A549 (cell line): ENCODE measurements at regions not wholly inside any gene's neighbourhood (a gene's known extent, or its start where the extent isn't known, plus 50 kb on each side); places are given as distances from the start of the nearest gene placed in this dataset.

Experiments
- ATAC-seq, 2 experiments: fragments of 200-7000 bp in 1 of 2; fragments of >200 bp in 1 of 2; cut with Nextera tagmentation in 1 of 2; cut with Tn5 transposase in 1 of 2; 3 replicates each; pipeline versions ENCODE4 v1.8.0 to v1.9.1; 2018 to 2020; ENCODE audit warnings: mild to moderate bottlenecking in 1 of 2, moderate library complexity in 1 of 2
- CTCF ChIA-PET: fragments of 300-600 bp; sonication (Branson Sonifier 250); formaldehyde crosslinking; extraction: SDS; loops from one replicate; lab custom pipeline; 2021; ENCODE audit warnings: antibody characterized with exemption, inconsistent platforms; lab: Yijun Ruan, JAX
- POLR2A ChIA-PET: fragments of 350-600 bp; formaldehyde crosslinking; extraction: SDS; loops from one replicate; lab custom pipeline; 2021; ENCODE audit warnings: antibody characterized with exemption, inconsistent platforms; lab: Yijun Ruan, JAX
- DNase-seq, 2 experiments: peaks; one replicate each; pipeline versions ENCODE4 v3.0.0 to v3.0.0-alpha.2; 2011 to 2016; ENCODE audit warnings: low read depth in 1 of 2, low spot score in 1 of 2
- FAIRE-seq: peaks from 2 replicates; lab custom pipeline; 2011; peaks lifted over from hg19 to GRCh38; lab: Jason Lieb, UNC
- H3K27ac ChIP-seq, 2 experiments: fragments of >200 bp; sonication (Bioruptor Twin); formaldehyde crosslinking; 3 replicates each; pipeline ENCODE4 v1.5.1; 2016 to 2017
- H3K4me1 ChIP-seq: fragments of >200 bp; sonication (Bioruptor Twin); formaldehyde crosslinking; 3 replicates; pipeline ENCODE4 v1.6.1; 2016
- H3K4me2 ChIP-seq: fragments of >200 bp; sonication (Bioruptor Twin); formaldehyde crosslinking; 3 replicates; pipeline ENCODE4 v1.6.1; 2016
- H3K4me3 ChIP-seq: fragments of >200 bp; sonication (Bioruptor Twin); formaldehyde crosslinking; 3 replicates; pipeline ENCODE4 v1.5.1; 2016
- H3K9me3 ChIP-seq: fragments of >200 bp; sonication (Bioruptor Twin); formaldehyde crosslinking; 3 replicates; pipeline ENCODE4 v1.6.1; 2016
- CBX8 ChIP-seq: fragments of 200-600 bp; sonication (generic); IDR thresholded peaks from 2 replicates; pipeline ENCODE4 v1.6.1; 2016
- CTCF ChIP-seq: fragments of >200 bp; sonication (Bioruptor Twin); formaldehyde crosslinking; IDR thresholded peaks from 3 replicates; pipeline ENCODE4 v1.5.1; 2016
- EHF ChIP-seq: fragments of 250-450 bp; sonication (Bioruptor Pico); IDR thresholded peaks from 2 replicates; pipeline ENCODE4 v1.5.0; 2020; ENCODE audit warnings: mild to moderate bottlenecking
- EP300 ChIP-seq, 2 experiments: fragments of >200 bp; sonication (Bioruptor Twin); formaldehyde crosslinking; IDR thresholded peaks; 2 replicates in 1 of 2; 3 replicates in 1 of 2; pipeline ENCODE4 v1.6.1; 2016 to 2017
- ESRRA ChIP-seq: fragments of 150-350 bp; IDR thresholded peaks from 2 replicates; pipeline ENCODE4 v1.6.1; 2014; ENCODE audit warnings: mild to moderate bottlenecking, low read length, borderline replicate concordance
- HDAC2 ChIP-seq: fragments of 200-600 bp; sonication (generic); IDR thresholded peaks from 2 replicates; pipeline ENCODE4 v1.6.1; 2016
- HES2 ChIP-seq: fragments of >200 bp; sonication (Bioruptor Twin); formaldehyde crosslinking; IDR thresholded peaks from 2 replicates; pipeline ENCODE4 v1.6.1; 2016
- HMGXB4 ChIP-seq: fragments of 250-450 bp; sonication (Bioruptor Pico); IDR thresholded peaks from 2 replicates; pipeline ENCODE4 v1.5.0; 2021; ENCODE audit warnings: mild to moderate bottlenecking, moderate library complexity, borderline replicate concordance
- HOXB13 ChIP-seq: fragments of 250-450 bp; sonication (Bioruptor Pico); IDR thresholded peaks from 2 replicates; pipeline ENCODE4 v1.5.0; 2020; ENCODE audit warnings: low read depth, mild to moderate bottlenecking, moderate library complexity
- JUN ChIP-seq, 2 experiments: fragments of >200 bp; sonication (Bioruptor Twin); formaldehyde crosslinking; IDR thresholded peaks; 2 replicates in 1 of 2; 3 replicates in 1 of 2; pipeline ENCODE4 v1.6.1; 2016 to 2017
- JUNB ChIP-seq: fragments of >200 bp; sonication (Bioruptor Twin); formaldehyde crosslinking; IDR thresholded peaks from 2 replicates; pipeline ENCODE4 v1.6.1; 2016
- KDM1A ChIP-seq: fragments of 200-600 bp; sonication (generic); IDR thresholded peaks from 2 replicates; pipeline ENCODE4 v1.6.1; 2016; ENCODE audit warnings: low read depth, mild to moderate bottlenecking
- NR3C1 ChIP-seq: fragments of >200 bp; sonication (Bioruptor Twin); formaldehyde crosslinking; IDR thresholded peaks from 3 replicates; pipeline ENCODE4 v1.6.1; 2017
- PBX3 ChIP-seq: IDR thresholded peaks from 2 replicates; pipeline ENCODE4 v1.6.1; 2012
- PHF8 ChIP-seq: fragments of 200-600 bp; sonication (generic); IDR thresholded peaks from 2 replicates; pipeline ENCODE4 v1.6.1; 2016; ENCODE audit warnings: low read depth, mild to moderate bottlenecking, antibody characterized with exemption, moderate library complexity, borderline replicate concordance
- RAD21 ChIP-seq, 2 experiments: fragments of >200 bp in 1 of 2; sonication (Bioruptor Twin) in 1 of 2; formaldehyde crosslinking in 1 of 2; IDR thresholded peaks in 1 of 2; conservative IDR thresholded peaks in 1 of 2; 2 replicates in 1 of 2; 3 replicates in 1 of 2; pipeline ENCODE4 v1.6.1; 2012 to 2018; ENCODE audit warnings: inconsistent platforms in 1 of 2
- RARB ChIP-seq: fragments of 250-450 bp; sonication (Bioruptor Pico); IDR thresholded peaks from 2 replicates; pipeline ENCODE4 v1.8.0; 2021; ENCODE audit warnings: mild to moderate bottlenecking, moderate library complexity
- RNF2 ChIP-seq: fragments of 200-600 bp; sonication (generic); IDR thresholded peaks from 2 replicates; pipeline ENCODE4 v1.6.1; 2016; ENCODE audit warnings: low read depth, mild to moderate bottlenecking, antibody characterized with exemption, moderate library complexity, borderline replicate concordance
- SMC3 ChIP-seq: fragments of >200 bp; sonication (Bioruptor Twin); formaldehyde crosslinking; IDR thresholded peaks from 3 replicates; pipeline ENCODE4 v1.6.1; 2018; ENCODE audit warnings: inconsistent platforms
- USF2 ChIP-seq: fragments of 450-650 bp; IDR thresholded peaks from 2 replicates; pipeline ENCODE4 v1.6.1; 2014; ENCODE audit warnings: antibody characterized with exemption
- WGBS: methylation state at CpG from one replicate; pipeline ENCODE4 v1.1.6; 2017; ENCODE audit errors: missing lambda C conversion rate; 5-methylcytosine and 5-hydroxymethylcytosine counted together

- ATAC-seq (no peak), DNase-seq (no peak), FAIRE-seq (no peak)
- H3K9me3 ChIP-seq, result no peaks in the 10 kb centered on the region
- POLR2A ChIA-PET, result no interaction called here
- H3K4me1 ChIP-seq, result no peaks in the 10 kb centered on the region
- TF ChIP-seq HDAC2 (no peak), KDM1A (no peak), RARB (no peak), HMGXB4 (CRISPR knock-in tag) (no peak), EHF (CRISPR knock-in tag) (no peak), JUNB (no peak), CBX8 (no peak), PHF8 (no peak), JUN (IDR thresholded peaks at IDR 0.05) (no peak)
- 69% methylated on average over 7 of the region's 7 CpGs for WGBS
- no peak overlapping the region for H3K27ac ChIP-seq
- no peak overlapping the region for H3K4me2 ChIP-seq
- H3K4me3 ChIP-seq, result no peak overlapping the region
- CTCF ChIA-PET, result no interaction called here
Observed at GRCh38 chr2:134080386-134081089, 173.3 kb upstream of the MGAT5 start.

GRCh38 chr2:134081238-134081938, 172.5 kb upstream of the MGAT5 start:
- Histone ChIP-seq H3K9me3 (no peaks in the 10 kb centered on the region), H3K4me3 (no peak overlapping the region), H3K4me2 (no peak overlapping the region), H3K27ac (no peak overlapping the region), H3K4me1 (no peaks in the 10 kb centered on the region)
- FAIRE-seq, result no peak
- no peak for TF ChIP-seq JUNB
- no peak for TF ChIP-seq RAD21 (conservative IDR thresholded peaks at IDR 0.05 in 1 of 2, IDR thresholded peaks at IDR 0.05 in 1 of 2)
- TF ChIP-seq RARB, result no peak
- TF ChIP-seq USF2, result no peak
- no peak for TF ChIP-seq SMC3
- no peak for TF ChIP-seq RNF2
- no peak for TF ChIP-seq NR3C1
- no peak for ATAC-seq
- ChIA-PET POLR2A (no interaction called here), CTCF (no interaction called here)
- DNase-seq, result no peak
- WGBS, result 54% methylated on average over 8 of the region's 8 CpGs

GRCh38 chr2:134083548-134083947, 170.3 kb upstream of the MGAT5 start:
- ATAC-seq (no peak), DNase-seq (no peak), FAIRE-seq (no peak)
- ChIA-PET CTCF (interaction anchor here (1.0 kb wide), 1 partner anchor 12 kb away, joined by 3 read pairs; no protein-coding TSS in a partner anchor), POLR2A (no interaction called here)
- Histone ChIP-seq H3K4me3 (no peak overlapping the region), H3K4me1 (no peaks in the 10 kb centered on the region), H3K4me2 (no peak overlapping the region), H3K9me3 (no peaks in the 10 kb centered on the region), H3K27ac (no peak overlapping the region)
- no peak for TF ChIP-seq ESRRA
- TF ChIP-seq NR3C1, result no peak
- TF ChIP-seq CTCF, result no peak
- no peak for TF ChIP-seq HOXB13
- TF ChIP-seq PHF8, result no peak
- TF ChIP-seq HDAC2, result no peak
- TF ChIP-seq PBX3, result no peak
- TF ChIP-seq EP300 (IDR thresholded peaks at IDR 0.05), result no peak
- no peak for TF ChIP-seq HES2
- WGBS, result 51% methylated on average over 4 of the region's 5 CpGs
